Gastroesophageal sphincter (tissue), 4 donors: ENCODE measurements at regions not wholly inside any gene's neighbourhood (a gene's known extent, or its start where the extent isn't known, plus 50 kb on each side); places are given as distances from the start of the nearest gene placed in this dataset.

Experiments
- ATAC-seq: fragments of 150-250 bp; one replicate; pipeline ENCODE4 v1.9.1; 2016; ENCODE audit warnings: mild to moderate bottlenecking, moderate library complexity
- H3K27ac ChIP-seq, 4 donors: fragments of 200-600 bp; sonication (generic) in 3 of 4; 1 replicate in 3 of 4; 2 replicates in 1 of 4; pipeline ENCODE4 v1.5.1; 2016 to 2019
- H3K27me3 ChIP-seq: fragments of 200-600 bp; sonication (generic); one replicate; pipeline ENCODE4 v1.5.1; 2019
- H3K36me3 ChIP-seq, 2 donors: fragments of 200-600 bp; sonication (generic); one replicate each; pipeline ENCODE4 v1.5.1; 2019; ENCODE audit warnings: control low read depth in 1 of 2
- H3K4me1 ChIP-seq, 3 donors: fragments of 200-600 bp; sonication (generic); 1 replicate in 2 of 3; 2 replicates in 1 of 3; pipeline ENCODE4 v1.5.1; 2016 to 2019; ENCODE audit warnings: control low read depth in 2 of 3
- H3K4me3 ChIP-seq, 2 donors: fragments of 200-600 bp; sonication (generic); one replicate each; pipeline ENCODE4 v1.5.1; 2019; ENCODE audit warnings: mild to moderate bottlenecking in 1 of 2, moderate library complexity in 1 of 2
- H3K9me3 ChIP-seq, 3 donors: fragments of 200-600 bp; sonication (generic); one replicate each; pipeline ENCODE4 v1.5.1; 2017 to 2019; ENCODE audit warnings: control low read depth in 2 of 3
- EP300 ChIP-seq: sonication (generic); formaldehyde crosslinking; IDR thresholded peaks from one replicate; pipeline ENCODE4 v1.6.1; 2017; ENCODE audit warnings: antibody characterized with exemption, mild to moderate bottlenecking
- POLR2A ChIP-seq, 2 donors: fragments of 450-650 bp; IDR thresholded peaks; one replicate each; pipeline ENCODE4 v1.6.1; 2017; ENCODE audit warnings: antibody characterized with exemption in 2 of 2, mild to moderate bottlenecking in 2 of 2, moderate library complexity in 1 of 2
- POLR2AphosphoS5 ChIP-seq: sonication (generic); formaldehyde crosslinking; IDR thresholded peaks from one replicate; pipeline ENCODE4 v1.6.1; 2017; ENCODE audit warnings: antibody characterized with exemption
- WGBS, 2 donors: methylation state at CpG; one replicate each; pipeline ENCODE4 v1.1.5; 2018; ENCODE audit warnings: low coverage in 1 of 2; 5-methylcytosine and 5-hydroxymethylcytosine counted together
- TF ChIP-seq, protein P1 (sequence below), 4 experiments: fragments of 200-600 bp in 2 of 4; fragments of 450-650 bp in 2 of 4; sonication (generic) in 1 of 4; IDR thresholded peaks; one replicate each; pipeline ENCODE4 v1.5.1; 2017 to 2019; ENCODE audit warnings: antibody characterized with exemption in 4 of 4, mild to moderate bottlenecking in 2 of 4, moderate library complexity in 2 of 4

DNA sequence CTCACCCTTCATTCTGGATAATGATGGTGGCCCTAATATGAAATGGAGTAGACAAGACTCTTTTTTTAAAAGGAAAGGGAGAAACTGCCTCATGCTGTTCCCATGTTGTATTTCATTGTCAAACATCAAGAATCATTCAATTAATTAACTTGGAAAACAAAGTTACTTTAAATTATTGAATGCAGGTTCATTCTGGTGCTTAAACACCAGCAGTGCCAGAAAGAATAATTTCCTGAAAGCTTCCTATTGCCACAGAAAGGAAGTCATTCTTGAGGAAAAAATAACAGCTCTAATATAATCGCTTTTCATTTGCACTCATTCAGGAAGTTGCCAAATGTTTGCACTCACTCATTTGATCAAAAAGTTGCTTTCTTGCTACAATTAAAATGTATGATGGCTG is 497.1 kb upstream of the CDH11 start:
- Histone ChIP-seq H3K4me3 (no peak overlapping the region), H3K4me1 (no peaks in the 10 kb centered on the region), H3K27ac (no peak overlapping the region), H3K9me3 (no peaks in the 10 kb centered on the region), H3K36me3 (no peaks in the 10 kb centered on the region), H3K27me3 (peaks cover 6% of the 10 kb centered on the region)
- ATAC-seq, result no peak
- TF ChIP-seq, protein P1, sequence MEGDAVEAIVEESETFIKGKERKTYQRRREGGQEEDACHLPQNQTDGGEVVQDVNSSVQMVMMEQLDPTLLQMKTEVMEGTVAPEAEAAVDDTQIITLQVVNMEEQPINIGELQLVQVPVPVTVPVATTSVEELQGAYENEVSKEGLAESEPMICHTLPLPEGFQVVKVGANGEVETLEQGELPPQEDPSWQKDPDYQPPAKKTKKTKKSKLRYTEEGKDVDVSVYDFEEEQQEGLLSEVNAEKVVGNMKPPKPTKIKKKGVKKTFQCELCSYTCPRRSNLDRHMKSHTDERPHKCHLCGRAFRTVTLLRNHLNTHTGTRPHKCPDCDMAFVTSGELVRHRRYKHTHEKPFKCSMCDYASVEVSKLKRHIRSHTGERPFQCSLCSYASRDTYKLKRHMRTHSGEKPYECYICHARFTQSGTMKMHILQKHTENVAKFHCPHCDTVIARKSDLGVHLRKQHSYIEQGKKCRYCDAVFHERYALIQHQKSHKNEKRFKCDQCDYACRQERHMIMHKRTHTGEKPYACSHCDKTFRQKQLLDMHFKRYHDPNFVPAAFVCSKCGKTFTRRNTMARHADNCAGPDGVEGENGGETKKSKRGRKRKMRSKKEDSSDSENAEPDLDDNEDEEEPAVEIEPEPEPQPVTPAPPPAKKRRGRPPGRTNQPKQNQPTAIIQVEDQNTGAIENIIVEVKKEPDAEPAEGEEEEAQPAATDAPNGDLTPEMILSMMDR (IDR thresholded peaks at IDR 0.05), result no peak
- TF ChIP-seq EP300, result no peak
- WGBS, 2 donors, result 47 to 64% methylated on average over 1 of the region's 1 CpG

- Histone ChIP-seq H3K27me3 (peaks cover 6% of the 10 kb centered on the region), H3K4me1 (no peaks in the 10 kb centered on the region), H3K36me3 (no peaks in the 10 kb centered on the region), H3K27ac (no peak overlapping the region), H3K4me3 (no peak overlapping the region), H3K9me3 (no peaks in the 10 kb centered on the region)
- ATAC-seq, result no peak
- TF ChIP-seq EP300 (no peak), POLR2AphosphoS5 (no peak), POLR2A (IDR thresholded peaks at IDR 0.05) (no peak)
- TF ChIP-seq, protein P1 (IDR thresholded peaks at IDR 0.05), result no peak
- 80% methylated on average over 2 of the region's 2 CpGs; no CpG with 5 or more reads in 1 of the 2 donors for WGBS, 2 donors
These were observed 496.5 kb upstream of the CDH11 start for GRCh38 chr16:65618333-65618732.

DNA sequence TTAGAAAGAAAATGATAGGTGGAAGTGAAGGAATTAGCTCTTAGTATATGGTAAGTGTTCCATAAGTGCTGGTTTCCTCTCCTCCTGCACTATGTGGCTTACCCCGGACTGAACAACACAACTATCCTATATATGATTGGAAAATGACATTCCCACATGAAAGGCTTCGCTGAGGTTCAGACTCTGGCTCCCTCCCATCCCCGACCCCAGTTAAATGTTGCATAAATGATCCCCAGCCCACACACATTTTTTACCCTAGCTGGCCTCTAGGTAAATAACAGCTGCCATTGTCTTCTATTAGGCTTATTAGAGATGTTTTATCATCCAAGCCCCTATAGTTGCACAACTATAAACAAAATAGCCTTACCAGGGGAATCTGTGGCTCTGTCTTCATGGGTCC is 495.6 kb upstream of the CDH11 start:
- Histone ChIP-seq H3K27me3 (peaks cover 6% of the 10 kb centered on the region), H3K9me3 (no peaks in the 10 kb centered on the region), H3K36me3 (no peaks in the 10 kb centered on the region), H3K4me1 (no peaks in the 10 kb centered on the region), H3K27ac (no peak overlapping the region), H3K4me3 (no peak overlapping the region)
- ATAC-seq, result no peak
- WGBS, 2 donors, result 84 to 86% methylated on average over 3 of the region's 3 CpGs
- TF ChIP-seq POLR2AphosphoS5 (no peak), EP300 (no peak), POLR2A (IDR thresholded peaks at IDR 0.05) (no peak)
- TF ChIP-seq, protein P1 (IDR thresholded peaks at IDR 0.05), result no peak

GRCh38 chr16:65608455-65608854 is 486.6 kb upstream of the CDH11 start:
- Histone ChIP-seq H3K4me1 (no peaks in the 10 kb centered on the region), H3K27ac (no peak overlapping the region), H3K9me3 (no peaks in the 10 kb centered on the region), H3K4me3 (no peak overlapping the region), H3K27me3 (no peaks in the 10 kb centered on the region), H3K36me3 (no peaks in the 10 kb centered on the region)
- ATAC-seq, result no peak
- TF ChIP-seq, protein P1 (IDR thresholded peaks at IDR 0.05), result no peak
- TF ChIP-seq POLR2A (IDR thresholded peaks at IDR 0.05), result no peak
- TF ChIP-seq POLR2AphosphoS5, result no peak
- no peak for TF ChIP-seq EP300

DNA sequence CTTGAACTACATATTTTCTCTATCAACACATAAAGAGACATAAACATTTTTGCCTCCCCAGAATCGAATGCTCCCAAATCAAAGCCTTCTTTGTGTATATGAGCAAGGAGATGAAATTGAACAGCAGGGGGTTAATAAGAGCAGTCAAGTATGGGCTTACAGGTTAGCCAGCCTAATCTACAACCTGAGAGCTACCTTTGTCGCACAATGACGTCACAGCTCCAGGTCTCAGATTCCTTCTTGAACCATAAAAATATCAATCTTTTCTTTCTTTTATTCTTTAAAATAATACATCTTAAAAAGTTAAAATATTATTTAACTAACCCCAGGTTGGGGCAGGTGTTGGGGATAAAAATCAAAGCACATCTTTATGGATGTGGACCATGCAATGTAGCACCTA is 482.9 kb upstream of the CDH11 start:
- Histone ChIP-seq H3K36me3 (no peaks in the 10 kb centered on the region), H3K4me1 (no peaks in the 10 kb centered on the region), H3K9me3 (no peaks in the 10 kb centered on the region), H3K27me3 (no peaks in the 10 kb centered on the region), H3K27ac (no peak overlapping the region), H3K4me3 (no peak overlapping the region)
- no peak for ATAC-seq
- 89 to 100% methylated on average over 3 of the region's 3 CpGs for whole genome bisulfite sequencing, 2 donors
- TF ChIP-seq, protein P1 (IDR thresholded peaks at IDR 0.05), result no peak
- TF ChIP-seq POLR2AphosphoS5, result no peak
- no peak for TF ChIP-seq POLR2A (IDR thresholded peaks at IDR 0.05)
- no peak for TF ChIP-seq EP300
